ENCODE measurements at regions not wholly inside any gene's neighbourhood (a gene's known extent, or its start where the extent isn't known, plus 50 kb on each side); places are given as distances from the start of the nearest gene placed in this dataset.

- TF ChIP-seq EZH2 (IDR thresholded peaks at IDR 0.05; ENCODE audit: insufficient read depth, poor library complexity, severe bottlenecking), result no peak
- TF ChIP-seq EZH2phosphoT487 (IDR thresholded peaks at IDR 0.05; ENCODE audit: insufficient read depth, low read depth), result no peak
Measured at GRCh38 chrX:125713633-125714032, 394.0 kb downstream of the TEX13C start.
